NCI-H2196 (cell line): ENCODE measurements at regions not wholly inside any gene's neighbourhood (a gene's known extent, or its start where the extent isn't known, plus 50 kb on each side); places are given as distances from the start of the nearest gene placed in this dataset.

Experiments used
- DNase-seq: peaks from one replicate; lab custom pipeline; 2025; ENCODE audit not compliant: unreplicated experiment; lab: John Stamatoyannopoulos, UW

DNA sequence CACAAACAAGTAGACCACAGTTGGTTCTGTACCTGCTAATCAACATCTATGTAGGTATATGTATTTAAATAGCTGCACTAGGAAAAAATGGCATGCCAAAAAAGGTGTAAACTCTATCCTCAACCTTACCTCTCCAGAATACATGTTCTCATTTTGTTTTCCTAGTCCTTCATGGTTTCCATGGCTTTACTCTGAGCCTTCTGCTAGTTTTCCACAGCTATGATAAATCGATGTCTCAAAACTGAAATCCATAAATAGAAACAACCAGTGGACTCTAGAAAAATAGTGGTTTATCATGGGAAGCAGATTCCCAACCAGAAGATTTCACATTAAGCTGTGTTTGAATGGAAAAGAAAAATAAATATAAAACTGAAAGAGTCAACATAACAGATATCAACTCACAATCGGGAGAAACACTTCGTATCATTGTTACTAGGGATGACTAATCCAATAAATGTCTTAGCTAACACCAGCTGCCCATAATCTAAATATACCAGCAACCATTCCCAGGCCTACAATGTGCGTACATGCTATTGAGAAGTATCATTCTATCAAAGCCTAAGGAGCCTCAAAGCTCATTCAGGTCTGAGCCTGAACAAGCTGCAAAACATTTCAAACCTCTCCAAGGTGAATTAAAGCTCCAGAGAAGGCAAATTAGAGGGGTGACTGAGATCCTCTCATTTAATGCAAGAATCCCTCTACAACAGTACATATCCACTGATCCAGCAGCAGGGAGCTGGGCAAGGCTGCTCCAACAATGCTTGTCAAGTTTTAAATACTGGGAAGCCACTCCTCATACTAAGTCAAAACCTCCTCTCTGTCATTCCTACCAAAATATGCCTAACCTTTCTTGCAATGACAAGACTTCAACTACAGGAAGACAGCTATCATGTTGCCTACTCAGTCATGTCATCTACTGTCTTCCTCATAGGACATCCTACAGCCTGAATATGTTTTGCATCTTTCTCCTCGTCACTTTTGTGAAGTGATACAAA lies 90.2 kb downstream of the KCTD12 start:
- DNase-seq, result no peak

DNA sequence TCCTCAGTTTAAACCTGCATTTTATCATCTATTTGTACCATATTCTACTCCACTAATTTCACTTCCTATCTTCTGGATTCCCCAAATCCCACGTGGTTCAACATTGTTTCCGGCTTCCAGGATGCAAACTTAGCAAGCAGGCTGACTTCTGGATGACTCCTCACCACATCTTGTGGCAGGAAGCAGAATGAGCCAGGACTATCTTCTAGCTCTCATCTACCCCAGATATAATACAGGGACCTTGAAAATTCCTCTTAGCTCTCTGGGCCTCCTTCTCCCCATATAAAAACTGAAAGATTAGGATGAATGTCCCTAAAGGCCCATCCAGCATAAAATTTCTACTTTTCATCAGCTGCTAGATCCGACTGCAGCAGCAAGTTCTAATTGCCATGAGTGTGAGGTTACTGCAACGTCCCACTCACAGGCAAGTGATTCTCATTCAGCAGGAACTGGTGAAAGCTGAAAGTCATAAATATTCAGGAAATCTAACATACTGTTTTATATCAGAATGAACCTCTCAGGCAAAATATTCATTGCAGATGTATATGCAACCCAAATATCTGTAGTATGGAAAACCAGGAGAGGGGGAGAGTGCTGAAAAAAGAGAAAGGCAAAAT lies 93.4 kb downstream of the KCTD12 start:
- no peak for DNase-seq

DNA sequence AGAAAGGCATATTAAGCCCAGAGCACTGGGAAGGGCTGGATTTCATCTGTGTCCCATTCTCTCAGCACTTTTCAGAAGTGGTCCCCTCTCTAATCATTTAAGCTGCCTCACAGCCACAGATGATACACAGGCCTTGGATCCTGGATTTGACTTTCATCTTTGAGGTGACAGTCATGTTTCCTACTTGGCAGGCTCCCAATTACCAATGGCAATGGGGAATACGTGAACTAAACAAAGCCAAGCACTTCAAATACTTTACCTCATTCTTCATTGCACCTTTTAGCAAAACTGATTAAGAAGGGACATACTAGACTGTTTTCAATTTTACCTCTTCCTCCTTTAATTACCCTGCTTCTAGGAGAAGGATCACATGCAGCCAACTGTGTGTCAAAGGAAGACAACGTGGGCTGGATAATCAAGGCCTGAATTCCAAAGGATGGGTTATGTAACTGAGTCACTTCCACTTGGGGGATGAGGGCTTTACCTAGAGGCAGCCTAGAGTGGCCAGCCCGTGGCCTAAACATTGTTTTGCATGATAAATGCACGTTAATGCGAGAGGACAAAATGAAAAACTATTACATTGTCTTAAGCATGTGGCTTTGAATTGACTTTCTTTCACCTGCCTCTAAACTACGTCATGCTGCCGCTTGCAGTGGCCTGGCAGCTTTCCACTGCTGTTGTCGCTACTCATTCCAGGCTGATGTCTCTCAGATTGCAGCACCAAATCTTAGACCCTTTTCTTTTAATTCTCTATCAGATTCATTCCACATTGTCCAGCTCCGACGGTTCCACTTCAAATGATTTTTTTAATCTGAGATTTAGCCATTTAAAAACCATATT lies 95.0 kb downstream of the KCTD12 start:
- no peak for DNase-seq

DNA sequence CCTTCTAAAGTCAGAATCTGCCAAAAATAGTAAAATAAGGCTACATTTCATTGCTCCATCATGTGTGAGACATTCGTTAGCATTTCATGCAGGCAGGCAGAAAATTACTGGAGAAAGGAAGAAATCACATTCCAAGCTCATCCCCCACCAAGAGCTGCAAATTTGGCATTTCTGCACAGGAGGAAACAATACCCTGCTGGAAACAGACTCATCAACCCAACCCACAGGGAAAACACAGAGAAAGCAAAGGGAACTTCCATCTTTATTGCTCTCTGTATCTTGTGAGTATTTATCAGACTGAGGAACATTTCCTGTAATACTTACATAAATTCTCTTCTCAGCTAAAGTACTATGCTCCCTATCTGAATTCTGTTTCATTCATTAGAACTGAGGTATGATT lies 95.7 kb downstream of the KCTD12 start:
- no peak for DNase-seq

DNA sequence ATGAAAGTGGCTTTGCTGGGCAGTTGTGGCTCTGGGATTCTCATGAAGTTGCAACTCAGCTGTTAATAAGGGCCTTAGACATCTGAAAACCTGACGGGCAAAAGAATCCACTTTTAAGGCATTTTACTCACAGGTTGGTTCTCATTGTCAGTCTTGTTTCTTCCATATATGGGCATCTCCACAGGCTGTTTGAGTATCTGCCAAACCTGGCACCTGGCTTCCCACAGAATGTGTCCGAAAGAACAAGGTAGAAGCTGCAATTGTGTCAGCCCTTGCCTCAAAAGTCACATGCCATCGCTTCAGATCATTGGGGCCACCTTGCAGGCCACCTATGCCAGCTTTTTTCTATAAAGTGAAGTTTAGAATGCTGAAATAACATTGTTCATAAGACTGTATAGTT lies 102.4 kb downstream of the KCTD12 start:
- no peak for DNase-seq

DNA sequence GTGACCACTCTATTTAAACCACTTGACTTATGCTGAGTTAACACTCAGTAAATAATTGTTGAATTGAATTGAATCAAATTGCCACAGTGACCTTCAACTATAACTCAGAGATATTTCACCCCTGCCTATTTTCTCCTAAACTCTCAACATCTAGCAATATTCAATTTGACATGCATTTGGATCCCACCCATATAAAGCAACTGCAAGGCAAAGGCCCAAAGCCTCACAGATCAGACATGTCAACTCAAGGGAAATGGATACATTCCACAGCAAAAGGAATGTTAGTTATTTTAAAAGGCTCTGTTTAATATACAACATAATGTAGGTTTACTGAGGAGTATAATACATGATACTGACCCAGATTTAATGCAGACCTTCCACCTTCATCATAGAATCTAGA lies 107.4 kb downstream of the KCTD12 start:
- no peak for DNase-seq

DNA sequence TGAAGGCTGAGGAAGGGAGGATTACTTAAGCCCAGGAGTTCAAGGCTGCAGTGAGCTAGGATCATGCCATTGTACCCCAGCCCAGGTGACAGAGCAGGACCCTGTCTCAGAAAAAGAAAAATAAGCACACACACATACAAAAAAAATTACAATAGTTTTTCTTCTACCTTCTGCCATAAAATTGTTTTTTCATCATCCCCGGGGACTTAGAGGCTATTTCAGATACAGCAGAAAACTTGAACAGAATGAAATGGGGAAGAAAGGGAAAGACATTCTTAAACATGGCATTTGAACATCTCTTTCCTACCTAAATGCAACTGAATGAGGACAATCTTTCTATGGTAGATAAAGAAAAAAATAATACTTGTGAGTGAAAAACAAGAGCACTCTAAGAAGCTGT lies 109.1 kb downstream of the KCTD12 start:
- no peak for DNase-seq

DNA sequence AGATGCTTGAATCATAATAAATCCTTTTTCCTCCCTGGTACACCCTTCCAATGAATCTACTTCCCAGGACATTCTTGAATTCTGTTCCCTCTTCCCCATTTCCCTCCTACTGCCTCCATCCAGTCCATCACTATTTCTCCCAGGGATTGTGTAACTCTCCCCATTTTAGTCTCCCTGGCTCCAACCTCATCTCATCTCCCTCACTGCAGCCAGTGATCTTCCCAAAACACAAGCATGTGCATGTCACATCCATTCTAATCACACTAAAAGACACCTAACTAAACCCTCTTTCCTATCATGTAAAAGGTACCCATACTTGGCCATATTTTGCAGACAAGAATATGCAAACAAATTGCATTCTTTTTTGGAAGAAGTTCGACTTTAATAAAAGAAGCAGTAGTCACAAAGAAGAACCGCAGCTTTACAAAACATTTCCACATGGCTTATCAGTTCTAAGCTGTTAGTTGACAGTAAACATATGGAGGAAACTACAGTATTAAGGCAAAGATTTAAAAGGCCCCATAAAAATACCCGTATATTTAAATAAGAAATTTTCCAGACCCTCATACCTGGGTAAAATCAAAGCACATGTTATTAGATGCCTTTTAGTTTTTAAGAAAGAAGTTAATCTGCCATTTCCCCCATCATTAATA lies 111.0 kb downstream of the KCTD12 start:
- no peak for DNase-seq

DNA sequence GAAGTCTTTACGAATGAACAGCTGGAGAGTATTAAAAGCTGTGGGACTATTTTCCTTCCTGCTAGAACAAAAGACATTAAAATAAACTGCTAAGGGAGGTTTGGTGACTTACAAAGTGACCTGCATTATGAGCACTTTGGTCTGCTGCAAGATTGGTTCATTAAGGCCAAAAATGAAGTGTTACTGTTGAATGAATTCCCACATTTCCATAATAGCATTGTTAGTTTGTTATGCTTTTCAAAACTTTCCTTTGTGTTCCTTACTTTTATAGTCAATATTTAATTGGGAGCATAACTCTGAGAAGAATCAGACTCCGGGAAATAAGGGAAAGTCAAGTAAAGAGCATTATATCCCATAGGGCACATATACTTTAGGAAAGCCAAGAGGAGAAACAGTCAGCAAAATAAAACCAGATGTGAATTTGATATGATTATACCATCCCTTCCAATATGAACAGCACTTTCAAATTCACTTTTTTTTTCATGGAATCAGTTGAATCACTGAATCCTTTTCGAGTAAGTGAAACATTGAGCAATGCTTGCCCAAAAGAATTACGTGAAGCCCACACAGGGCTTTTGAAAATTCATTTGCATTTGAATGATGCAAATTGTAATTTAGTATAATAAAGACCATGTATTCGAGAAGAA lies 112.6 kb downstream of the KCTD12 start:
- DNase-seq, result no peak

DNA sequence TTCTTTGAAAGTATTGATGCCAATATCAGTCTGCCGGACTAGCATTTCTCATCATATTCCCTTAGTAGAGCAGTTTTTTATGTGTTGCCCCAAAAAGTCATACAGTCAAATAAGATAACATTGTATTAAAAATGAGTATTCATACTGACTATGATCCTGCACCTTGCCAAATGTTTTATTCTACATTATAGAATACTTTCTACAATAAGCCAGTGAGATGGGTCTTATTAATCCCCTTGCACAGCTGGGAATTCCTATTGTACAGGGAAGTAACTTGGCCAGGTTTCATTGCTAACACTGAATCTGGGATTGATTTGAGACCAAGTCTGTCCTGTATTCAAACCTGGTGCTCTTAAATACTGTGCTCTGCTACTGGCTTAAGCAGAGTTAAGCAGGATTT lies 114.0 kb downstream of the KCTD12 start:
- DNase-seq, result no peak

DNA sequence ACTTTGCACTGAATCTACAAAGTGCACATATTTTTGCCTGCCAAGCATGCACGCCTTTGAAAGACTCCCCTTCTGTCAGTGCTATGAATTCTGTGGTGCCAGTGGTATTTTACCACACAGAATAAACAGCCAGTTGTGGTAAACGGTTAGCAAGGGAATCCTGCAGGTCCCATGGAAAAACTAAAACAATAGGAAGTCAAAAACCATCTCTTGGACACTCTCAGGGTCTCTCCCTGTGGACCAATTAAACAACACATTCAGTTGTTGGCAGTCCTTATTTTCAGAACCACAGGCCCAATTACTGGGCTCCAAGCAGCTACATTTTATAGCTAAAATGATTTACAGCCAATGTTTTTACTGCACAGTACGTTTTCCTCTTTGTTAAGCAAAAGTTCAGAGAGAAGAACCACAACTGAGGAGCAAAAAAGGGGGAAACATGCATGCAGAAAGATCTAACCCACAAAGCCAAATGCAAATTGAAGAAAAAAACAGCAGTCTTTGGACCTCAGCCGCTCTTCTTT lies 116.9 kb downstream of the KCTD12 start:
- DNase-seq, result no peak

DNA sequence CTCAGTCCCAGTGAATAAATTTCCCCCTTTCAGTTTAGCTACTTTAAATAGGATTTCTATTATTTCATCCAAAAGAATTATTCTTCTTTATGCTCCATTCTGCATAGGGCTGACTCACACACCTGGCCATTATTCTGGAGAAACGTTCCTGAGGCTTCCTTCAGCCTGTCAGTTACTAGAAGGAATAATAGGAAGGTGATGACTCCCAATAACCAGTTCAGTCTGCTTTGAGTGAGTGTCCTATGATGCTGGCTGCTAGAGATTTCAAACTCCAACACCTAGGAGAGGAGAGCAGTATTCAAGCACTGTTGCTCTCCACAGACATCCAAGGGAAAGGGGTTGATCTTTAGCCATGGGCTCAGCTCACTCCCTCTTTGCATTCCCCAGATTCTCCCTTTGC lies 117.8 kb downstream of the KCTD12 start:
- DNase-seq, result no peak

DNA sequence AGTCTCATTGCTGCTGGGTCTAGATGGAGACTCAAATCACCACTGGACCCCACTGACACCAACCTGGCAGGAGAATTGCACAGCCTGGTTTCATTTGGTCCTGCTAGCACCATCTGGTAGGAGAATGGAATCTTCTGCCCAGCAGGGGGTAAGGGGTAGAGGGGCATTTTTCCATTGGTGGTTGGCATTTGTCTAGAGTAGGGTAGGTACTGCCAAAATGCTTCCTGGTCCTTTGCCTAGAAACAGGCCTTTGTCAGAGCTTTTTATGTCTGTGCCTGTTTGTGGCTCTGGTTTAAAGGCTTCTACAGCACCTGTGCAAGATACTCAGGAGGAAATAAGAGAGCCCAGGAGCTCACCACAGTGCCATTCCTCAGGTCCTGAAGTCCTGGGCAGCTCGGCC lies 121.3 kb downstream of the KCTD12 start:
- DNase-seq, result no peak

DNA sequence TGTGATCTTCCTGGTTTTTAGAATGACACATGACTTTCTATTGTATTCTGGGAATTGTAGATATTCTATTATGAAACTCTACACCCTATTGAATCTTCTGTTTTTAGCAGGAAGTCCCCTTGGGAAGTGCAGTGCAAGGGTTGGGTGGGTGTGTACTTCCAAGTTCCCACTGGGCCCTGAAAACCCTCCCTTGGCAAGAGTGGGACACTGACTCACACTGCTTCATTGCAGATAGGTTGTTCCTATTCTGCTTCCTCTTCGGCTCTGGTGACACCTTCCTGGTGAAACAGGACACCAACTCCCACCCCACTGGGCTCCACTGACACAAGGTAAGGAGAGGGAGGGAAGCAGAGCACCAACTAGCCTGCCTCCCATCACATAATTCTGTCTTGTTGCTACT lies 121.8 kb downstream of the KCTD12 start:
- no peak for DNase-seq

DNA sequence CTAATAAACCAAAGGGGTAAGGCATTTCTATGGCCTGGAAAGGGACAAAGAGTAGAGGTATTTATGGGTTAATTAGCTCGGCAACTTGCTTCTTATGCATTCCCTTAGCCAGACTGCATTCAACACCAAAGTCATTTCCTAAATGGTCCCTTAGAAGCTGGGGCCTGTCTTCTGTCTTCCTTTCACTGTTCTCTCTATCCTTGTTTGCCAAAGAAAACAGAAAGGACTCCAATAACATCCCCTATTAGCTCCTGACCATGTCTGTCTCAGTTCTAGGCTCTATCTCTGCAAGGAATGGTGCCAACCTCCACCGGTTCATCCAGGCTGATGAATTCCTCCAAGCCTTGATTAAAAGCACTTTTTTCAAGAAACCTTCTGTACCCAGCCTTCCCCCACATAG lies 123.5 kb downstream of the KCTD12 start:
- no peak for DNase-seq

DNA sequence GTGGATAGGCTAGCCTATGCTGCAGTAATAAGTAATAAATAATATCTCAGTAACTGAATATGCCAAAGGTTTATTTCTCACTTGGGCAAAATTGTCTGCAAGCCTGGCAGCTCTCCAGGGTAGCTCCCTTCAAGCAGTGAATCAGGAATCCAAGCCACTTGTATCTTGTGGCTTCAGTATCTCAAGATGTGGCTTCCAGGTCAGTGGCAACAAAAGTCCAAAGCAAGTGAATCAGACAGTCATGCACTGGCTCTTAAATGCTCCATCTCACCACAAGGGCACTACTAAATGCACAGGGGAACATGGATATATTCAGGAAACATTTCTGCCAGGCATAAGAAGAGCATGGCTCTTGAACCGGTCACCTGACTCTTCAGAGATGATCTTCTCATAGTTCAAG lies 126.3 kb downstream of the KCTD12 start:
- no peak for DNase-seq

DNA sequence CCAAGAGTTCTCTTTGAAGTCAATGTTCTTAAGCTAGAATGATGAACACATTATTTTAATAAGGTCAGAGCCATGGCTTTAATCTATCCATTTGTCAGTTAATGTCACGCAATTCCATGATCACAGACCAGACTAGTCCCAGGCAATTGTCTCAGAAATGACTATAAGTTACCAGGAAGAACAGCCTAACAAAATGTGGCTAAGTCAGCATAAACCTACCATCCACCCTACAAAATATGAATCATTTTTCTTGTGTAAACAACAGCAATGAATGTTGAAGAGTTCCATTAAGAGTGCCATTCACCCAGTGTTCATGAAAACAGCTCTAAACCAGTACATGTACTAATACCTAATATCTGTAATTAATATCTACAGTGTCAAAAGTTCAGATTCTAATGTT lies 127.5 kb downstream of the KCTD12 start:
- DNase-seq, result no peak

DNA sequence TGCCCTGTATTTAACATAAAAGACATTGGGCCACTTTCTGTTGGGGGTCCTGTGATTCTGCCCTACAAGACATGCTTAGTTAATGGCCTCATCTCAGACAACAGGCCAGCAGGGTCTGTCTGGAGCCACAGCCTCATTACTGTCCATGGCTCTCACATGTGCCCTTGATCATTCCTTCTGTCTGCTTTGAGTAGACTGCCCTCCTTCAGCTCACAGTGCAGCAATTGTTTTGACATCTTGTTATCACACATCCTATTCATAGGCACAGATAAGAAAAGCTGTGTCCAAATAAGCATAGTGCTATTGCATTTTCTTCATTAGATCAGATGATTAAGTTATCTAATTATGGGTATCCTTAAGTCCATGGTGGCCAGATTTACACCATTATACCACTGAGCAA lies 127.9 kb downstream of the KCTD12 start:
- no peak for DNase-seq

DNA sequence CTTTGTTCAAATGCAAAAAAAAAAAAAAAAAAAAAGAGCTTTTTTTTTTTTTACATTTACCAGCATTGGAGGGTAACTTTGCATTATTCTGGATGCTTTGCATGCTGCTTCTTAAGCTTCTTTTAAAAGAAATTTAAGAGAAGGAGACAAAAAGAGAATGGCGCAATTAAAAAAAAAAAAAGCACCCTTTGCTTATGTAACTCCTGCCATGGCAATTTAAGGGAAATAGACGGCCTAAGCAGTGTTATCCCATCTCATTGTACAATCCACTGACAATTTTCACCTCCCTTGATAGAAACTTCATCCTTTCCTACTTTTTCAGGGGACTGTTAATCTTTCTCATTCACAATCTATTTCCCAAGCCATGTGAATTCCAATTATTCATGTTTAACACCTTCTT lies 129.8 kb downstream of the KCTD12 start:
- no peak for DNase-seq

DNA sequence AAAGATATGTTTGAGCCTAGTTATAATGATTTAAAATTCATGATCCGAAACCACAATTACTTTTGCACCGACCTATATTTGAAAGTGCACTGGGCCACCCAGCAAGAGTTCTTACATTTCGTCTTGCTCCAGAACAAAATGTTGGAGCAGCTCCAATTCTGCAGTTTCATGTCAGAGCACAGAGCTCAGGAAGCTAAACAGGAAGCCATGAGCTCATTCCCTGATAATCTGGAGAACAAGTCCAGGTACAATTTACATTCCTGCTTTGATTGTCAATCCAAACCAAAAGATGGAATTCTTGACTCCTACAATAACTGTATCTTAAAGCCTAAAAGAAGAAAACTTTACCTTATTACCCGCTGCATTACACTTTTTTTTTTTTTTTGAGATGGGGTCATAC lies 131.8 kb downstream of the KCTD12 start:
- DNase-seq, result no peak
